H1 (cell line): ENCODE measurements at regions not wholly inside any gene's neighbourhood (a gene's known extent, or its start where the extent isn't known, plus 50 kb on each side); places are given as distances from the start of the nearest gene placed in this dataset.

ENCODE experiments used
- CTCF ChIA-PET: fragments of 300-600 bp; sonication (Branson Sonifier 250); formaldehyde crosslinking; loops from one replicate; lab custom pipeline; 2021; ENCODE audit not compliant: partially characterized antibody; lab: Charles Lee
- POLR2A ChIA-PET: fragments of 300-600 bp; sonication (Branson Sonifier 250); formaldehyde crosslinking; loops from one replicate; lab custom pipeline; 2021; ENCODE audit warnings: inconsistent platforms; ENCODE audit not compliant: partially characterized antibody; lab: Charles Lee
- DNase-seq, 2 experiments: peaks; one replicate each; pipeline versions ENCODE4 v3.0.0 to v3.0.0-alpha.2; 2010 to 2022; ENCODE audit warnings: low spot score in 2 of 2, low read depth in 1 of 2, mixed read lengths in 1 of 2
- FAIRE-seq: peaks from 2 replicates; lab custom pipeline; 2011; peaks lifted over from hg19 to GRCh38; lab: Jason Lieb, UNC
- H2AFZ ChIP-seq: 2 replicates; pipeline ENCODE4 v1.8.1; 2012; ENCODE audit warnings: low read length, inconsistent platforms
- H2AK5ac ChIP-seq: 2 replicates; pipeline ENCODE4 v1.6.1; 2013; ENCODE audit warnings: low read depth, low read length
- H2BK120ac ChIP-seq: replicated peaks from 2 replicates; pipeline ENCODE3; 2013; ENCODE audit warnings: low read depth, low read length, inconsistent platforms
- H2BK12ac ChIP-seq: 2 replicates; pipeline ENCODE4 v1.6.1; 2013; ENCODE audit warnings: low read depth, low read length
- H2BK15ac ChIP-seq: 2 replicates; pipeline ENCODE4 v1.6.1; 2013; ENCODE audit warnings: low read length
- H2BK20ac ChIP-seq: 2 replicates; pipeline ENCODE4 v1.6.1; 2013; ENCODE audit warnings: low read length
- H2BK5ac ChIP-seq: 2 replicates; pipeline ENCODE4 v1.6.1; 2013; ENCODE audit warnings: low read depth, low read length
- H3K14ac ChIP-seq: 2 replicates; pipeline ENCODE4 v1.6.1; 2013; ENCODE audit warnings: inconsistent platforms; ENCODE audit not compliant: insufficient read length
- H3K18ac ChIP-seq: 2 replicates; pipeline ENCODE4 v1.6.1; 2013; ENCODE audit warnings: low read length; ENCODE audit errors: extremely low read depth
- H3K23ac ChIP-seq: 2 replicates; pipeline ENCODE4 v1.6.1; 2013; ENCODE audit warnings: inconsistent platforms; ENCODE audit not compliant: insufficient read length
- H3K23me2 ChIP-seq: 2 replicates; pipeline ENCODE4 v1.6.1; 2013; ENCODE audit warnings: low read depth, low read length
- H3K27ac ChIP-seq: 2 replicates; pipeline ENCODE4 v1.6.1; 2011; ENCODE audit warnings: low read depth, low read length, inconsistent platforms
- H3K27me3 ChIP-seq, 4 experiments: replicated peaks in 1 of 4; 1 replicate in 1 of 4; 2 replicates in 3 of 4; pipeline versions ENCODE4 v1.6.1 to v1.8.1; 2011 to 2013; ENCODE audit warnings: low read length in 3 of 4, mild to moderate bottlenecking in 3 of 4, inconsistent platforms in 2 of 4, mixed read lengths in 2 of 4, moderate library complexity in 1 of 4; ENCODE audit not compliant: control insufficient read depth in 3 of 4, insufficient read depth in 3 of 4; ENCODE audit errors: extremely low read depth in 1 of 4
- H3K36me3 ChIP-seq, 4 experiments: 2 replicates each; pipeline versions ENCODE4 v1.6.1 to v1.8.1; 2011 to 2013; ENCODE audit warnings: mild to moderate bottlenecking in 4 of 4, low read length in 3 of 4, moderate library complexity in 2 of 4, control low read depth in 1 of 4, inconsistent platforms in 1 of 4; ENCODE audit not compliant: insufficient read depth in 4 of 4, control insufficient read depth in 2 of 4
- H3K4ac ChIP-seq: replicated peaks from 2 replicates; pipeline ENCODE3; 2013; ENCODE audit warnings: low read length, low read depth, mixed read lengths, inconsistent platforms; ENCODE audit not compliant: insufficient read length
- H3K4me1 ChIP-seq, 4 experiments: replicated peaks in 1 of 4; 1 replicate in 1 of 4; 2 replicates in 3 of 4; pipeline versions ENCODE4 v1.6.1 to v1.8.1; 2011 to 2013; ENCODE audit warnings: low read length in 3 of 4, inconsistent platforms in 2 of 4, mixed read lengths in 1 of 4; ENCODE audit not compliant: insufficient read depth in 4 of 4, control insufficient read depth in 3 of 4
- H3K4me2 ChIP-seq, 2 experiments: 2 replicates each; pipeline versions ENCODE4 v1.6.1 to v1.8.1; 2011 to 2013; ENCODE audit warnings: low read depth in 2 of 2, low read length in 2 of 2, control low read depth in 1 of 2, inconsistent platforms in 1 of 2, mild to moderate bottlenecking in 1 of 2; ENCODE audit not compliant: insufficient read depth in 1 of 2
- H3K4me3 ChIP-seq, 4 experiments: fragments of 200-600, 300-600 bp in 1 of 4; sonication (generic), shearing (Covaris generic), sonication (Bioruptor Twin) in 1 of 4; 2 replicates each; pipeline versions ENCODE4 v1.5.1 to v1.8.1; 2011 to 2016; ENCODE audit warnings: low read length in 4 of 4, low read depth in 3 of 4, control low read depth in 2 of 4, inconsistent platforms in 2 of 4, mild to moderate bottlenecking in 2 of 4, mixed read lengths in 1 of 4, moderate library complexity in 1 of 4; ENCODE audit not compliant: insufficient read depth in 2 of 4; ENCODE audit errors: extremely low read depth in 1 of 4
- H3K56ac ChIP-seq: replicated peaks from 2 replicates; pipeline ENCODE3; 2013; ENCODE audit warnings: low read depth, mild to moderate bottlenecking, mixed read lengths, low read length, inconsistent platforms; ENCODE audit not compliant: insufficient read length
- H3K79me1 ChIP-seq: 2 replicates; pipeline ENCODE4 v1.6.1; 2013; ENCODE audit warnings: low read depth, low read length, control low read depth
- H3K79me2 ChIP-seq, 2 experiments: 2 replicates each; pipeline versions ENCODE4 v1.6.1 to v1.8.1; 2012 to 2013; ENCODE audit warnings: low read length in 2 of 2, mild to moderate bottlenecking in 2 of 2, inconsistent platforms in 1 of 2; ENCODE audit not compliant: insufficient read depth in 2 of 2, control insufficient read depth in 1 of 2
- H3K9ac ChIP-seq, 4 experiments: replicated peaks in 1 of 4; 1 replicate in 1 of 4; 2 replicates in 3 of 4; pipeline versions ENCODE4 v1.6.1 to v1.8.1; 2011 to 2013; ENCODE audit warnings: low read depth in 3 of 4, low read length in 3 of 4, control low read depth in 2 of 4, mild to moderate bottlenecking in 2 of 4, moderate library complexity in 2 of 4, inconsistent platforms in 1 of 4; ENCODE audit errors: extremely low read depth in 1 of 4
- H3K9me3 ChIP-seq, 2 experiments: 2 replicates each; pipeline versions ENCODE4 v1.6.1 to v1.8.1; 2012 to 2013; ENCODE audit warnings: mild to moderate bottlenecking in 2 of 2, moderate library complexity in 2 of 2, control low read depth in 1 of 2, inconsistent platforms in 1 of 2, low read depth in 1 of 2, low read length in 1 of 2, mixed read lengths in 1 of 2; ENCODE audit not compliant: insufficient read depth in 2 of 2
- H4K20me1 ChIP-seq, 2 experiments: replicated peaks in 1 of 2; 2 replicates each; pipeline versions ENCODE3 to v1.8.1; 2011 to 2013; ENCODE audit warnings: inconsistent platforms in 2 of 2, low read length in 2 of 2, mild to moderate bottlenecking in 1 of 2; ENCODE audit not compliant: insufficient read depth in 2 of 2, control insufficient read depth in 1 of 2
- H4K5ac ChIP-seq: 2 replicates; pipeline ENCODE4 v1.6.1; 2013; ENCODE audit warnings: low read length, low read depth, mixed read lengths, inconsistent platforms; ENCODE audit not compliant: insufficient read length
- H4K8ac ChIP-seq: 2 replicates; pipeline ENCODE4 v1.8.0; 2013; ENCODE audit warnings: mild to moderate bottlenecking, moderate library complexity, low read length, inconsistent platforms; ENCODE audit not compliant: insufficient read depth; ENCODE audit errors: extremely low read depth
- H4K91ac ChIP-seq: replicated peaks from 2 replicates; pipeline ENCODE3; 2013; ENCODE audit warnings: low read length, mixed read lengths, inconsistent platforms; ENCODE audit not compliant: insufficient read length
- ASH2L ChIP-seq: fragments of 200-600, 300-600 bp; sonication (generic); IDR thresholded peaks from one replicate; pipeline ENCODE4 v1.7.1; 2017; ENCODE audit warnings: low read length
- ATF3 ChIP-seq: IDR thresholded peaks from 2 replicates; pipeline ENCODE4 v1.6.1; 2011; ENCODE audit warnings: low read depth, mild to moderate bottlenecking, low read length; ENCODE audit not compliant: insufficient read depth
- BACH1 ChIP-seq: IDR thresholded peaks from 2 replicates; pipeline ENCODE4 v1.6.1; 2012; ENCODE audit warnings: low read length, improper control_type of control experiment
- BRCA1 ChIP-seq: IDR thresholded peaks from 2 replicates; pipeline ENCODE4 v1.6.1; 2012; ENCODE audit warnings: low read depth, low read length, improper control_type of control experiment
- FOSL1 ChIP-seq: IDR thresholded peaks from 2 replicates; pipeline ENCODE4 v1.6.1; 2011; ENCODE audit warnings: mild to moderate bottlenecking, low read depth, low read length, moderate library complexity; ENCODE audit not compliant: insufficient read depth
- GTF2F1 ChIP-seq: IDR thresholded peaks from 2 replicates; pipeline ENCODE4 v1.6.1; 2012; ENCODE audit warnings: low read depth, low read length, improper control_type of control experiment, borderline replicate concordance
- KDM1A ChIP-seq: fragments of 200-600, 300-600 bp; sonication (generic); IDR thresholded peaks from 2 replicates; pipeline ENCODE4 v1.7.1; 2016; ENCODE audit warnings: mild to moderate bottlenecking, low read length, borderline replicate concordance
- MAX ChIP-seq: IDR thresholded peaks from 2 replicates; pipeline ENCODE4 v1.6.1; 2012; ENCODE audit warnings: inconsistent platforms
- RXRA ChIP-seq: IDR thresholded peaks from 2 replicates; pipeline ENCODE4 v1.6.1; 2011; ENCODE audit warnings: low read depth, mild to moderate bottlenecking, low read length, moderate library complexity; ENCODE audit not compliant: insufficient read depth
- TAF1 ChIP-seq: IDR thresholded peaks from 2 replicates; pipeline ENCODE4 v1.6.1; 2011; ENCODE audit warnings: mild to moderate bottlenecking, low read depth, low read length
- TCF12 ChIP-seq: IDR thresholded peaks from 2 replicates; pipeline ENCODE4 v1.6.1; 2011; ENCODE audit warnings: low read depth, mild to moderate bottlenecking, low read length
- TEAD4 ChIP-seq: IDR thresholded peaks from 2 replicates; pipeline ENCODE4 v1.6.1; 2012; ENCODE audit warnings: low read depth, low read length, inconsistent platforms, mixed read lengths

GRCh38 chr14:39841088-39841487 is 408.9 kb upstream of the FBXO33 start:
- Histone ChIP-seq H3K27ac (no peak overlapping the region), H3K79me1 (no peaks in the 10 kb centered on the region), H3K14ac (no peak overlapping the region), H3K18ac (no peak overlapping the region), H3K56ac (no peak overlapping the region), H2BK20ac (no peak overlapping the region), H3K4me3 (no peak overlapping the region), H4K8ac (no peak overlapping the region), H4K5ac (no peak overlapping the region), H3K4me2 (no peak overlapping the region), H3K4me1 (no peaks in the 10 kb centered on the region), H4K91ac (no peak overlapping the region), H3K36me3 (no peaks in the 10 kb centered on the region), H3K4ac (no peak overlapping the region), H3K27me3 (peaks cover 0 to 1% (median 0%) of the 10 kb centered on the region in 4 experiments; a peak in 1 of 7 replicates), H2BK15ac (no peak overlapping the region), H3K23ac (no peak overlapping the region), H3K9me3 (no peaks in the 10 kb centered on the region), H2BK5ac (no peak overlapping the region), H2BK120ac (no peak overlapping the region), H3K9ac (no peak overlapping the region), H4K20me1 (no peaks in the 10 kb centered on the region), H2AFZ (no peak overlapping the region), H3K23me2 (no peaks in the 10 kb centered on the region), H3K79me2 (no peaks in the 10 kb centered on the region), H2BK12ac (no peak overlapping the region), H2AK5ac (no peak overlapping the region)
- ChIA-PET POLR2A (no interaction called here), CTCF (no interaction called here)
- TF ChIP-seq TAF1 (no peak), TEAD4 (no peak), ATF3 (no peak), RXRA (no peak), ASH2L (no peak), FOSL1 (no peak), KDM1A (no peak), GTF2F1 (no peak), TCF12 (no peak), MAX (no peak), BACH1 (no peak), BRCA1 (no peak)
- DNase-seq (no peak), FAIRE-seq (no peak)
